HG02981 (cell line): ENCODE measurements at regions not wholly inside any gene's neighbourhood (a gene's known extent, or its start where the extent isn't known, plus 50 kb on each side); places are given as distances from the start of the nearest gene placed in this dataset.

Source experiments
- ATAC-seq: cut with Tn5 transposase; IDR thresholded peaks from one replicate; pipeline ENCODE4 v1.9.1; 2021; ENCODE audit warnings: mild to moderate bottlenecking, moderate library complexity; ENCODE audit not compliant: unreplicated experiment

GRCh38 chr7:124515106-124515830 lies 250.3 kb downstream of the GPR37 start:
- ATAC-seq = no peak

GRCh38 chr7:124514471-124514870 lies 251.1 kb downstream of the GPR37 start:
- ATAC-seq = no peak

- ATAC-seq = no peak
Observed at GRCh38 chr7:124497176-124497575, 268.4 kb downstream of the GPR37 start.

GRCh38 chr7:124489925-124490324 lies 275.7 kb downstream of the GPR37 start:
- no peak for ATAC-seq

- no peak for ATAC-seq
Observed at GRCh38 chr7:124489082-124489819, 276.3 kb downstream of the GPR37 start.

- ATAC-seq = no peak
Observed at GRCh38 chr7:124482229-124482628, 283.4 kb downstream of the GPR37 start.

GRCh38 chr7:124480821-124481290 lies 284.7 kb downstream of the GPR37 start:
- ATAC-seq = no peak

GRCh38 chr7:124480036-124480820 lies 285.4 kb downstream of the GPR37 start:
- ATAC-seq = no peak

- no peak for ATAC-seq
Observed at GRCh38 chr7:124462249-124462648, 303.3 kb downstream of the GPR37 start.

GRCh38 chr7:124460555-124460954 lies 305.0 kb downstream of the GPR37 start:
- no peak for ATAC-seq

- ATAC-seq = no peak
Observed at GRCh38 chr7:124460056-124460450, 305.5 kb downstream of the GPR37 start.

- ATAC-seq = no peak
Observed at GRCh38 chr7:124459101-124460055, 306.2 kb downstream of the GPR37 start.

- ATAC-seq = no peak
Observed at GRCh38 chr7:124457841-124458240, 307.8 kb downstream of the GPR37 start.

GRCh38 chr7:124456286-124456685 lies 309.3 kb downstream of the GPR37 start:
- no peak for ATAC-seq

- ATAC-seq = no peak
Observed at GRCh38 chr7:124452186-124452585, 313.4 kb downstream of the GPR37 start.

GRCh38 chr7:124449896-124450295 lies 315.7 kb downstream of the GPR37 start:
- ATAC-seq = no peak

GRCh38 chr7:124444696-124445480 lies 320.7 kb downstream of the GPR37 start:
- ATAC-seq = no peak

GRCh38 chr7:124443762-124444161 lies 321.8 kb downstream of the GPR37 start:
- no peak for ATAC-seq

- ATAC-seq = no peak
Observed at GRCh38 chr7:124440081-124440480, 325.5 kb downstream of the GPR37 start.
